ENCODE measurements at regions not wholly inside any gene's neighbourhood (a gene's known extent, or its start where the extent isn't known, plus 50 kb on each side); places are given as distances from the start of the nearest gene placed in this dataset.

DNA sequence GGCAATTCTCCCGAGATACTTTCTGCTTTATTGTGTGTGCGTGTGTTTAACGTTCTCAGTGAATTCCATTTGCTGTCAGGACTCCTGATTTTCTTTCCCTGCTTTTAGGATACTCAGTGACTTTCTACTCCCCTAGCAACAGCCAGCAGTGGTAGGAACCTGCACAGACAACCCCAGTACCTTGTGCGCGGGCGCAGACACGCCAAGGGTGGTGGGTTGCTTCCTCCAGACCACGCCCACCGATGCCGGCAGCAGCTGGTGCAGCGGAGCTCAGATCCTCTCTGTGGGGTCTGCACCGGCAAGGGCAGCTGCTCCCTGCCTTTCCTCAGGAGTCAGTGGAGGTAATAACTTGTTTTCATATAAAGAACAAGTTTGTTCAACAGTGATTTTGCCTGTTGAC is 225.1 kb upstream of the NDN start:
- H3K4me3 ChIP-seq (ENCODE audit: low read length): no peak overlapping the region
- no peaks in the 10 kb centered on the region for H3K9me3 ChIP-seq (replicated peaks; ENCODE audit: control insufficient read depth, low read depth, low read length)
- H3K27me3 ChIP-seq (ENCODE audit: control insufficient read depth, insufficient read depth, low read length): no peaks in the 10 kb centered on the region
- no peak overlapping the region for H3K27ac ChIP-seq (ENCODE audit: low read length)
- no peaks in the 10 kb centered on the region for H3K36me3 ChIP-seq (ENCODE audit: control insufficient read depth, insufficient read depth, low read length)
- no peaks in the 10 kb centered on the region for H3K4me1 ChIP-seq (ENCODE audit: control insufficient read depth, insufficient read depth, low read length)
- DNase-seq: no peak
- WGBS (ENCODE audit: insufficient coverage): 20% methylated on average over 7 of the region's 12 CpGs

DNA sequence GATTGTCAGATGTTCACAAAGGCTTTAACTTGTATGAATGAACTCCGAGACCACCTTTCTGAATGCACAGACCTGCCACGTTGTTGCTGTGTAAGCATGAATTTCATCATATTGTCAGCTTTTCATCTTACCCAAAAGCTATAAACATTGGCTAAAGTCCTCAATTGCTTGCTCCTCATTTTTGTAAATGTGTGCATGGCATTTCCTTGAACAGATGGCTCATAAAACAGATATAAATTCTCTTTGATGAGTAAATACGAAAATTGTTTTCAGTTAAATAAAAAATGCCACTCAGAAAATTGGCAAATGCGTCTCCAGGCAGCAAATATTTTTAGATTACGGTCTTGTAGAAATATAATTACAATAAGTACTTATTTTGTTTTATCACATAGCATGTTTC is 226.0 kb upstream of the NDN start:
- no peak for DNase-seq
- 81% methylated on average over 2 of the region's 5 CpGs for WGBS (ENCODE audit: insufficient coverage)
- Histone ChIP-seq H3K4me3 (ENCODE audit: low read length) (no peak overlapping the region), H3K27me3 (ENCODE audit: control insufficient read depth, insufficient read depth, low read length) (no peaks in the 10 kb centered on the region), H3K36me3 (ENCODE audit: control insufficient read depth, insufficient read depth, low read length) (no peaks in the 10 kb centered on the region), H3K9me3 (replicated peaks; ENCODE audit: control insufficient read depth, low read depth, low read length) (no peaks in the 10 kb centered on the region), H3K27ac (ENCODE audit: low read length) (no peak overlapping the region), H3K4me1 (ENCODE audit: control insufficient read depth, insufficient read depth, low read length) (no peaks in the 10 kb centered on the region)

DNA sequence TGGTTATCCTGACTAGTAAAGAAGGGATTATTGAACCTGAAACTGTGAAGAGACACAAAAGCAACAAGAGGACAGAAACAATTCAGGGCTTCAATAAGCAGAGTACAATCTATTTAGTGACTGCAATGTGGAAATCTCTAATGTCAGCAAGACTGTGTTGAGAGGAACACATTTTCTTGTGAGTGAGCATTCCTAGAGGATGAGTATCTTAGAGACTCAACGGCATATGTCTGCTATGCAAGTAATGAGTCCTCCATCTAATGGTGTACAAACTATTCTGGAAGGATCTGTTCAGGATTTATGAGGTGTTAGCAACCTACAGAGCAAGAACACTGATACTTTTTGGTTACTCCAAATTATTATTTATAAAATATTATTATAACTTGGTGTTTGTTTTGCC is 226.5 kb upstream of the NDN start:
- Histone ChIP-seq H3K4me3 (ENCODE audit: low read length) (no peak overlapping the region), H3K36me3 (ENCODE audit: control insufficient read depth, insufficient read depth, low read length) (no peaks in the 10 kb centered on the region), H3K9me3 (replicated peaks; ENCODE audit: control insufficient read depth, low read depth, low read length) (no peaks in the 10 kb centered on the region), H3K27me3 (ENCODE audit: control insufficient read depth, insufficient read depth, low read length) (no peaks in the 10 kb centered on the region), H3K27ac (ENCODE audit: low read length) (no peak overlapping the region), H3K4me1 (ENCODE audit: control insufficient read depth, insufficient read depth, low read length) (no peaks in the 10 kb centered on the region)
- WGBS (ENCODE audit: insufficient coverage): no CpG with 5 or more reads among the region's 1 CpG
- no peak for DNase-seq

DNA sequence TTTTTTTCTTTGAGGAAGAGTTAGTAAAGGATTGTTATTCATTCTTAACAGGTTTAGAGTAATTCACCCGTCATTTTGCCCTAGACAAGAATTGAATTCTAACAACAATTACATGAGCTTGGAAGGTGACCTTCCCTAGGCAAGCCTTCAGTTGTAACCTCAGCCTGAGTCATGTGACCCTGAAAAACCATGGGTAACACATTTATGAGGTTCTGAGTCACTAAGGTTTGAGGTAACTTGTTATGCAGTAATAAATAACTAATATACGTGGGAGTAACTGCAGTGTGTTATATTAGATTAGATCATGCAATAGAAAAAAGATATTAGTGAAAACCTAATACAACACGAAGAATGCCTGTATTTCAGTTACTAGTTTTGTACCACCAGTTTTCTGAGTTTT is 237.6 kb upstream of the NDN start:
- DNase-seq: no peak
- H3K27ac ChIP-seq (ENCODE audit: low read length): no peak overlapping the region
- no peaks in the 10 kb centered on the region for H3K36me3 ChIP-seq (ENCODE audit: control insufficient read depth, insufficient read depth, low read length)
- no CpG with 5 or more reads among the region's 3 CpGs for WGBS (ENCODE audit: insufficient coverage)
- no peaks in the 10 kb centered on the region for H3K9me3 ChIP-seq (replicated peaks; ENCODE audit: control insufficient read depth, low read depth, low read length)
- H3K4me1 ChIP-seq (ENCODE audit: control insufficient read depth, insufficient read depth, low read length): no peaks in the 10 kb centered on the region
- no peaks in the 10 kb centered on the region for H3K27me3 ChIP-seq (ENCODE audit: control insufficient read depth, insufficient read depth, low read length)
- H3K4me3 ChIP-seq (ENCODE audit: low read length): no peak overlapping the region

DNA sequence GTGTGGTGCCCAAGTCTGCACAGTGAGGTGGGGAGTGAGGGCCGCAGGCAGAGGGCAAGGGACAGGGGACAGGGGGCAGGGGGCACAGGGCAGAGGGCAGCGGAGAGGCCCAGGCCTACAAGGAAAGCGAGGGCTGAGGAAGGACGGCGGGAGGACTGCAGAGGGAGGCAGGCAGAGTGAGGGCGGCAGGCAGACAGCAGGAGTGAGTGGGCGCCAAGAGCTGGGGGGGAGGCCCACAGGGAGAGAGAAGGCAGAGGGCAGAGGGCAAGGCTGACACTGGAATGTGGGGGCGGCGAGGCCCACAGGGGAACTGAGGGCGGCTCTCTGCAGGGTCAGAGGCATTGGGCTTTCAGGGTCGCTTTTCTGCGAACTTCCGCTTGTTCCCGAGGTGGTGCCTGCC is 267.8 kb upstream of the NDN start:
- DNase-seq: no peak
- Histone ChIP-seq H3K9me3 (replicated peaks; ENCODE audit: control insufficient read depth, low read depth, low read length) (no peaks in the 10 kb centered on the region), H3K36me3 (ENCODE audit: control insufficient read depth, insufficient read depth, low read length) (no peaks in the 10 kb centered on the region), H3K27ac (ENCODE audit: low read length) (no peak overlapping the region), H3K4me3 (ENCODE audit: low read length) (no peak overlapping the region), H3K4me1 (ENCODE audit: control insufficient read depth, insufficient read depth, low read length) (no peaks in the 10 kb centered on the region), H3K27me3 (ENCODE audit: control insufficient read depth, insufficient read depth, low read length) (no peaks in the 10 kb centered on the region)
- 66% methylated on average over 9 of the region's 14 CpGs for WGBS (ENCODE audit: insufficient coverage)

DNA sequence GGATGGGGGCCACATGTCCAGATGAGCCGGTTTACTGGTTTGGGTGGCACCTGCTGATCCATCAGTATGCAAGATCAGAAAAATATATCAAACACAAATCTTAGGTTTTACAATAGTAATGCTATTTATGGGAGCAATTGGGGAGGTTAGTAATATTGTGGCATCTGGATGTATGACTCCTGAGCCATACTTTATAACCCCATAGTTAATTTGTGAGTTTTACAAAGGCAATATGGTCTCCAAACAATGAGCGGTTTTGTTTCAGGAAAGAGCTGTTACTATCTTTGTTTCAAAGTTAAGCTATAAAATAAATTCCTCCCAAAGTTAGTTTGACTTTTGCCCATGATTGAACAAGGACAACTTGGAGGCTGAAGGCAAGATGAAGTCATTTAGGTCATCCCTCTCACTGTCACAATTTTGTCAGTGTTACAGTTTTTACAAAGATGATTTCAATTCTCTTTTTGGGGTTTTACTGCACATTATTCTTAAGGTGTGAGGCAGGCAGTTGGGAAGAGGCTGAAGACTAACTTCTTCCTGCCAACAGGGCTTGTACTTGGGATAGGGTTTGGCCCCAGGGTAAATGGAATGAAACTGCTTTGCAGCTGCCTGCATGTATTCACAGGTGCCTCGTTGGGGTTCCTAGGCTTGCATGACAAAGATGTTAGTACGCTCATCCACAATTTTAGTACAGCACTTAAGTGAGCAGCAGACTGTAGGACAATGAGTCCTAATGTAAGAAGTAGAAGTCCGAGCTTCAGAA is 296.6 kb upstream of the NDN start:
- Histone ChIP-seq H3K4me3 (ENCODE audit: low read length) (no peak overlapping the region), H3K9me3 (replicated peaks; ENCODE audit: control insufficient read depth, low read depth, low read length) (peaks cover 5% of the 10 kb centered on the region), H3K27ac (ENCODE audit: low read length) (no peak overlapping the region), H3K36me3 (ENCODE audit: control insufficient read depth, insufficient read depth, low read length) (no peaks in the 10 kb centered on the region), H3K4me1 (ENCODE audit: control insufficient read depth, insufficient read depth, low read length) (no peaks in the 10 kb centered on the region), H3K27me3 (ENCODE audit: control insufficient read depth, insufficient read depth, low read length) (no peaks in the 10 kb centered on the region)
- DNase-seq: no peak
- WGBS (ENCODE audit: insufficient coverage): no CpG with 5 or more reads among the region's 5 CpGs

DNA sequence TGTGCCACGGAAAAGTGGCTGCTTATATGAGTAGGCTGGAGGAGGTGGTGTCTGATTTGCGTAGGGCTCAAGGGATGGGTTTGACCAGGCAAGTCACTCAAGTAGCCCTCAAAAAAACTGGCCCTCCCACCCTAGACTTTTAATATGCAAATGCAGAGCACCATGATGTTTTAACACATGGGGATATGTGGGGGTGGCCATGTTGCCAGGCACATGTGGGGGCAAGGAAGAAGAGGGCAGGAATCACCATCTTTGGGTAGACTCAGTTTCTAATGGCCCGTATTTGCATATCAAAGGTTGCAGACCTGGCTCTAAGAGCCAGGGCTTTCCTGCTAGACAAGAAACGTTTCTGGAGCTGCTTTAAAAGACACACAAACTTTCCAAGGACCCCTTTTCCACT is 307.2 kb upstream of the NDN start:
- 47% methylated on average over 2 of the region's 4 CpGs for WGBS (ENCODE audit: insufficient coverage)
- Histone ChIP-seq H3K9me3 (replicated peaks; ENCODE audit: control insufficient read depth, low read depth, low read length) (peaks cover 11% of the 10 kb centered on the region), H3K27ac (ENCODE audit: low read length) (no peak overlapping the region)

DNA sequence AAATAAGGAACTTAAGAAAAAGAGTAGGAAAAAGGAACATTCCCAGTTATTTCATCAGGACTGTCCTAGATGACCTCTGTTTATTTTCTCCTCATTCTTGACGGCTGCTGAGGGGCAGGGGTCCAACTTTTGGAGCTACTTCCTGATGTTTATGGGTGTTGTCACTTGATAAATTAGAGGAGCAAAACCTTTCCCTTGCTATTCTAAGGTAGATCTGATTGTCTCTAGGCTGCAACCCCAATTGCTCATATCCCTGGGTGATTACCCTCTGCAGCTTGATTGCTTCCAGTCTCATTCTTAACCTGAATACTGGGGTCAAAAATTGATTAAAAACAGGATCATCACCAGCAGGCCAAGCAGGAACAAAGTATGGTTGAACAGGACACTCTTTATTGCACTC is 311.0 kb upstream of the NDN start:
- Histone ChIP-seq H3K9me3 (replicated peaks; ENCODE audit: control insufficient read depth, low read depth, low read length) (peaks cover 12% of the 10 kb centered on the region), H3K4me3 (ENCODE audit: low read length) (no peak overlapping the region), H3K27ac (ENCODE audit: low read length) (no peak overlapping the region), H3K27me3 (ENCODE audit: control insufficient read depth, insufficient read depth, low read length) (no peaks in the 10 kb centered on the region), H3K36me3 (ENCODE audit: control insufficient read depth, insufficient read depth, low read length) (no peaks in the 10 kb centered on the region), H3K4me1 (ENCODE audit: control insufficient read depth, insufficient read depth, low read length) (no peaks in the 10 kb centered on the region)
- WGBS (ENCODE audit: insufficient coverage): no CpG with 5 or more reads among the region's 1 CpG
- DNase-seq: peak; percentile 64

More for the DNA sequence above, 307.2 kb upstream of the NDN start:
- Histone ChIP-seq H3K36me3 (ENCODE audit: control insufficient read depth, insufficient read depth, low read length) (no peaks in the 10 kb centered on the region), H3K27me3 (ENCODE audit: control insufficient read depth, insufficient read depth, low read length) (no peaks in the 10 kb centered on the region), H3K4me1 (ENCODE audit: control insufficient read depth, insufficient read depth, low read length) (no peaks in the 10 kb centered on the region), H3K4me3 (ENCODE audit: low read length) (no peak overlapping the region)
- DNase-seq: no peak

DNA sequence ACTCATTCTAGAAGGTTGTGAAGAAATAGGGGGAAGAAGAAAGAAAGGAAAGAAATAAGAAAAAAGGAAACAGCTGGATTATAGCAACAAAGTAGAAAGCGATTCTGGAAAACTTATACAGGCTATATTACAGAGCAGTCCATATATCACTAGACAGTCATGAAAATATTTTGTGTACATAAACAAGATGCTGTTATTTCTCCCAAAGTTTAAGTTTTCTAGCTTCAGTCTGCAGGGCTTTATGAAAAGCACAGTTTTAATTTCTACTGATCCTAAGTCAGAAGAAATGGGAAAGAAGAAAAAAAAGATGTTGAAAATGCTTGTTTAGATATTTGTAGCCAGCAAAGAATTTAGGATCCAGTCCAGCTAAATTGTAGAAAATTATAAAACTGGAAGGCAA is 321.4 kb upstream of the NDN start:
- Histone ChIP-seq H3K4me3 (ENCODE audit: low read length) (no peak overlapping the region), H3K4me1 (ENCODE audit: control insufficient read depth, insufficient read depth, low read length) (no peaks in the 10 kb centered on the region), H3K27me3 (ENCODE audit: control insufficient read depth, insufficient read depth, low read length) (no peaks in the 10 kb centered on the region), H3K36me3 (ENCODE audit: control insufficient read depth, insufficient read depth, low read length) (no peaks in the 10 kb centered on the region), H3K27ac (ENCODE audit: low read length) (no peak overlapping the region), H3K9me3 (replicated peaks; ENCODE audit: control insufficient read depth, low read depth, low read length) (peaks cover 6% of the 10 kb centered on the region)
- no peak for DNase-seq
- WGBS (ENCODE audit: insufficient coverage): no CpG with 5 or more reads among the region's 1 CpG

DNA sequence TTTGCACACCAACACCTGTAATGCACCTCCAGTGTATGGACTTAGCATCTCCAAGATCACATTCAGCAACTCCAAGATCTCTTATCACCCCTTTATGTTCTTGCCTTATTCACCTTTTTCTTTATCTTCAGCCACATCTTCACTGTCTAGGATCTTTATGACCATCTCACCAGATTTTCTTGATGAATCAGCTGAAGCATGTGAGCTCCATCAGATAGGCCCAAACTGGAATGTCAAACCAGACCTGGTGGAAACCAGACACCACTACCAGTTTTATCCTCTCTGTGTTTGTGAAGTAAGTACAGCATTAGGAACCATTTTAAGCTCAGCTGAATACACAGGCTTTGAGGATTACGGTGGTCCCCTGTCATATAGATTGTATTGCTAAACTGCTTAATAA is 330.4 kb upstream of the NDN start:
- Histone ChIP-seq H3K27ac (ENCODE audit: low read length) (no peak overlapping the region), H3K4me1 (ENCODE audit: control insufficient read depth, insufficient read depth, low read length) (no peaks in the 10 kb centered on the region), H3K9me3 (replicated peaks; ENCODE audit: control insufficient read depth, low read depth, low read length) (peaks cover 2% of the 10 kb centered on the region), H3K4me3 (ENCODE audit: low read length) (no peak overlapping the region), H3K36me3 (ENCODE audit: control insufficient read depth, insufficient read depth, low read length) (no peaks in the 10 kb centered on the region), H3K27me3 (ENCODE audit: control insufficient read depth, insufficient read depth, low read length) (no peaks in the 10 kb centered on the region)
- DNase-seq: no peak
- WGBS (ENCODE audit: insufficient coverage): no CpG with 5 or more reads among the region's 1 CpG

DNA sequence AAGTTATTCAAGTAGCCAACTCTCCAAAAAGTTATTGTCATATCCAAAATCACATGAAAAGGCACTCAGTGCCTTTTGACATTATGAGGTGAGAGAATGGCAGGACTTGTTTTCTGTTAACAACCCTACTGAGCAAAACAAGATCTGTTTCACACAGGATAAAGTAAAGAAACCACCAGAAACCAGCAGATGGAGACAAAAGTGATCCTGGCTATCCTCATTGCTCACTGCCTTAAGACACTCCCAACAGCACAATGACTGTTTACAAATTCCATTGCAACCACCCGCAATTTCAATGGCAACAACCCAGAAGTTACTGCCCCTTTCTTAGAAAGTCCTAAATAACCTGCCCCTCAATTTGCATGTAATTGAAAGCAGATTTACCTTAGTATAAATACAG is 352.6 kb upstream of the NDN start:
- no CpG with 5 or more reads among the region's 1 CpG for WGBS (ENCODE audit: insufficient coverage)
- H3K4me1 ChIP-seq (ENCODE audit: control insufficient read depth, insufficient read depth, low read length): no peaks in the 10 kb centered on the region

More for the DNA sequence above, 352.6 kb upstream of the NDN start:
- Histone ChIP-seq H3K27ac (ENCODE audit: low read length) (no peak overlapping the region), H3K27me3 (ENCODE audit: control insufficient read depth, insufficient read depth, low read length) (no peaks in the 10 kb centered on the region), H3K36me3 (ENCODE audit: control insufficient read depth, insufficient read depth, low read length) (no peaks in the 10 kb centered on the region), H3K9me3 (replicated peaks; ENCODE audit: control insufficient read depth, low read depth, low read length) (peaks cover 10% of the 10 kb centered on the region), H3K4me3 (ENCODE audit: low read length) (no peak overlapping the region)
- DNase-seq: peak; percentile 2

Measured in muscle of leg (tissue), 3 donors.